ENCODE measurements at regions not wholly inside any gene's neighbourhood (a gene's known extent, or its start where the extent isn't known, plus 50 kb on each side); places are given as distances from the start of the nearest gene placed in this dataset.
"Not testable (repeated sequence)": the region's sequence is repeated elsewhere in the genome, so short reads cannot be mapped to it uniquely, and the experiment has no call there.

GRCh38 chr2:176885661-176886060 lies 326.9 kb upstream of the HNRNPA3 start:
- DNase-seq: no peak

- DNase-seq: no peak
Observed at GRCh38 chr2:176891105-176891504, 321.5 kb upstream of the HNRNPA3 start.

GRCh38 chr2:176891857-176892256 lies 320.7 kb upstream of the HNRNPA3 start:
- DNase-seq: no peak

- no peak for DNase-seq
Observed at GRCh38 chr2:176892676-176893226, 319.8 kb upstream of the HNRNPA3 start.

GRCh38 chr2:176895158-176895557 lies 317.4 kb upstream of the HNRNPA3 start:
- DNase-seq: no peak

- DNase-seq: no peak
Observed at GRCh38 chr2:176902454-176902853, 310.1 kb upstream of the HNRNPA3 start.

- DNase-seq: not testable (repeated sequence)
Observed at GRCh38 chr2:176904053-176904452, 308.5 kb upstream of the HNRNPA3 start.

- no peak for DNase-seq
Observed at GRCh38 chr2:176907341-176907740, 305.3 kb upstream of the HNRNPA3 start.

GRCh38 chr2:176910828-176911227 lies 301.8 kb upstream of the HNRNPA3 start:
- no peak for DNase-seq

GRCh38 chr2:176913955-176914354 lies 298.6 kb upstream of the HNRNPA3 start:
- no peak for DNase-seq

- DNase-seq: no peak
Observed at GRCh38 chr2:176914371-176914770, 298.2 kb upstream of the HNRNPA3 start.

- DNase-seq: not testable (repeated sequence)
Observed at GRCh38 chr2:176922545-176922944, 290.0 kb upstream of the HNRNPA3 start.

- no peak for DNase-seq
Observed at GRCh38 chr2:176923205-176923604, 289.4 kb upstream of the HNRNPA3 start.

- DNase-seq: no peak
Observed at GRCh38 chr2:176924909-176925534, 287.6 kb upstream of the HNRNPA3 start.

- DNase-seq: no peak
Observed at GRCh38 chr2:176926453-176926852, 286.1 kb upstream of the HNRNPA3 start.

GRCh38 chr2:176929387-176929786 lies 283.2 kb upstream of the HNRNPA3 start:
- not testable (repeated sequence) for DNase-seq

- no peak for DNase-seq
Observed at GRCh38 chr2:176931588-176932563, 280.7 kb upstream of the HNRNPA3 start.

GRCh38 chr2:176934131-176934530 lies 278.5 kb upstream of the HNRNPA3 start:
- no peak for DNase-seq

- no peak for DNase-seq
Observed at GRCh38 chr2:176934869-176935415, 277.7 kb upstream of the HNRNPA3 start.

- DNase-seq: no peak
Observed at GRCh38 chr2:176935543-176936102, 277.0 kb upstream of the HNRNPA3 start.

- no peak for DNase-seq
Observed at GRCh38 chr2:176936410-176936809, 276.2 kb upstream of the HNRNPA3 start.

- no peak for DNase-seq
Observed at GRCh38 chr2:176944998-176945397, 267.6 kb upstream of the HNRNPA3 start.

- no peak for DNase-seq
Observed at GRCh38 chr2:176947754-176948153, 264.8 kb upstream of the HNRNPA3 start.
